ENCODE measurements at regions not wholly inside any gene's neighbourhood (a gene's known extent, or its start where the extent isn't known, plus 50 kb on each side); places are given as distances from the start of the nearest gene placed in this dataset.

GRCh38 chr19:16000024-16000663 lies 51.3 kb downstream of the OR10H4 start:
- TF ChIP-seq ELF1 (CRISPR knock-in tag; IDR thresholded peaks at IDR 0.05) (no peak), CTCF (CRISPR knock-in tag; IDR thresholded peaks at IDR 0.05) (no peak), ATF3 (CRISPR knock-in tag; IDR thresholded peaks at IDR 0.05) (no peak), SSRP1 (CRISPR knock-in tag; IDR thresholded peaks at IDR 0.05) (no peak), FOXA1 (IDR thresholded peaks at IDR 0.05) (no peak), FOXA1 (CRISPR knock-in tag; IDR thresholded peaks at IDR 0.05) (no peak), NCOR1 (IDR thresholded peaks at IDR 0.05; ENCODE audit: borderline replicate concordance, low read length) (no peak), ZBTB20 (CRISPR knock-in tag; IDR thresholded peaks at IDR 0.05; ENCODE audit: borderline replicate concordance, low read depth) (no peak)

All from HepG2 (cell line).